MG63 (cell line): ENCODE measurements at regions not wholly inside any gene's neighbourhood (a gene's known extent, or its start where the extent isn't known, plus 50 kb on each side); places are given as distances from the start of the nearest gene placed in this dataset.

Experiments
- DNase-seq: peaks from one replicate; pipeline ENCODE4 v3.0.0-alpha.2; 2020
- H3K27me3 ChIP-seq: fragments of 250-450 bp; sonication (Bioruptor Pico); 2 replicates; pipeline ENCODE4 v1.5.1; 2020; ENCODE audit warnings: mild to moderate bottlenecking, moderate library complexity
- H3K36me3 ChIP-seq: fragments of 250-450 bp; sonication (Bioruptor Pico); 2 replicates; pipeline ENCODE4 v1.5.1; 2020; ENCODE audit warnings: mild to moderate bottlenecking, moderate library complexity
- H3K4me3 ChIP-seq: fragments of 250-450 bp; sonication (Bioruptor Pico); 2 replicates; pipeline ENCODE4 v1.5.1; 2020; ENCODE audit warnings: mild to moderate bottlenecking, moderate library complexity
- H3K9me3 ChIP-seq: fragments of 250-450 bp; sonication (Bioruptor Pico); 2 replicates; pipeline ENCODE4 v1.5.1; 2020; ENCODE audit warnings: mild to moderate bottlenecking, moderate library complexity

GRCh38 chr1:47701283-47701682 lies 263.4 kb downstream of the FOXD2 start:
- no peaks in the 10 kb centered on the region for H3K9me3 ChIP-seq
- H3K4me3 ChIP-seq, result no peak overlapping the region
- no peaks in the 10 kb centered on the region for H3K36me3 ChIP-seq
- no peaks in the 10 kb centered on the region for H3K27me3 ChIP-seq
- no peak for DNase-seq

DNA sequence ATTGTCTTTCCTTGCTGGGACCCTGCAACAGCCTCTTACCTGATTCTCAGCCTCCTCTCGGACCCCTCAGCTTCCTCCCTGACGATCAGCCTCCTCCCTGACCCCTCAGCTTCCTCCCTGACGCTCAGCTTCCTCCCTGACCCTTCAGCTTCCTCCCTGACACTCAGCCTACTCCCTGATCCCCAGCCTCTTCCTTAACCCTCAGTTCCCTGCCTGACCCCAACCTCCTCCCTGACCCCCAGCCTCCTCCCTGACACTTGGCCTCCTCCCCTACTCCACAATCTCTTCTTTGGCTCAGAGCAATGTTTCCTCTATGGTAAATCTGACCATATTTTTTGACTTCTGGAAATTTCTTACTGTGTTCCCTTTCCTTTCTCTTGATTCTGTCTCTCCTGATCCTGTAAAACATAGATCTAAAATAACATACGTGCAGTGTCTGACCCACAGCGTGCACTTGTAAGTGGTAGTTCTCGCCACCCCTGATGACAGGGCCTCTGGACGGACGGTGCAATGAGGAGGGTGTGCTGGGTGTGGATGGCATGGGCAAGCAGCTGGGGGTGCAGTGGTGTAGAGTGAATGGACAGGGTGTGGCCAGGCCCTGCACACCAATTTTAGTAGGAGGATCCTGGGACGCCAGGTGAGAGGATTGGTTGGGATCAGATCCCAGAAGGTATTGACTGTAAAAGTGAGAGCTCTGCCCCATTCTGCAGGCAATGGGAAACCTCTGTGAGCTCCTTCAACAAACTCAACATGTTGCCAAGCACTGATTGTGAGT lies 264.1 kb downstream of the FOXD2 start:
- no peak overlapping the region for H3K4me3 ChIP-seq
- H3K36me3 ChIP-seq, result no peaks in the 10 kb centered on the region

DNA sequence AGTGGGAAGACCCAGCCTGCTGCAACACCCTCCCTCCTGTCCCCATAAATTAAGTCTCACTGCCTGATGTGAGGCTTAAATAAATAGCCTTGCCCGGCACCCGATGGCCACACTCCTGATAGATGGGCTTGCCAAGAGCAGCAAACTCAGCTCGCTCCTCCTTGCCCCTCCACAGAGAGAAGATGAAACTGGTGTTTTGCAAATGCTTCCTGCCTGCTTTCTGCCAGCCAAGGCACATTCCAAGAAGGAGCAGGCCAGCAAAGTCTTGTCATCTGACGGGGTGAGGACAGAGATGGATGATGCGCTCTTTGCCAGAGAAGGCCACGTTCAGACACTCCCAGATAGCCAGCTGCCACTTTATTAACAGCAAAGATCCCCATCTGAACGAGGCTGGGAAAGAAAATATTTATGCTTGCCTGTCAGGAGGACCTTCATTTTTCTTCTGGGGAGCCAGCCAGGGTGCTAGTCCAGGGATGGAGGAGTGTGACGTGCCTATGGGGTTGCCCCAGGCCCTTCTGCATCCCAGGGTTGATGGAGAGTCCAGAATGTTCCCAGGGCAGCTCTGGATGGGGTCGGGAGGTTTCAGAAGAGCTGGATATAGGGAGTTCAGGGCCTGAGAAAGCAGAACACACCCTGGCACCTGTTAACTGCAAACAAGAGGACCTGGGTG lies 265.4 kb downstream of the FOXD2 start:
- no peaks in the 10 kb centered on the region for H3K36me3 ChIP-seq
- no peak overlapping the region for H3K4me3 ChIP-seq
- no peaks in the 10 kb centered on the region for H3K9me3 ChIP-seq
- DNase-seq, result peak; percentile 41
- no peaks in the 10 kb centered on the region for H3K27me3 ChIP-seq

More for the DNA sequence above, 264.1 kb downstream of the FOXD2 start:
- Histone ChIP-seq H3K9me3 (no peaks in the 10 kb centered on the region), H3K27me3 (no peaks in the 10 kb centered on the region)
- no peak for DNase-seq

DNA sequence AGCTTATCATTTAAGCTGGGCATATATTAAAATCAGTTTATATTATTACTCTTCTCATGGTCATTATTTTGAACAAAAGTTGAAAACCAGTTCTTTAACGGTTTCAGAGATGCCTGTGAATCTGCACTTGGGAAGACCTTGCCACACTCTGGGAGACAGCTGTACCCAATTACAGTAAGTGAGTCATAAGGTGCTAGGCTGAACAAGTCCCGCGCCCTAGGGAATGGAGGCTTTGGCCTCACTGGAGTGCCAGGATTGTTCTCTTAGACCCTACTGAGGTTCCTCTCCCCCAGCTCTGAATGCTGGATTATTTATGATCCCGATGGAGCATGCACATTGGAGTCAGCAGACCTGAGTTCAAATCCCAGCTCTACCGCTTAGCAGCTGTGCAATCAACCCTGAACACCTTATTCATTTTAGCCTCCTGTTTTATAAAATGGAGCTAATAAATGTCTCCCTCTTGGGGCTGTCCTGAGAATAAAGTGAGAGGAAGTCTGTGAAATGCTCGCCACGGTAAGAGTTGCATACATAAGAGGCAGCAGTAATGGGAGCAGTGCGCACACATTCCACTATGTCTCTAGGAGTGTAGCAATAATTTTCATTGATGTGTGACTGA lies 266.2 kb downstream of the FOXD2 start:
- no peaks in the 10 kb centered on the region for H3K9me3 ChIP-seq
- H3K4me3 ChIP-seq, result no peak overlapping the region
- peak; percentile 67 for DNase-seq
- H3K27me3 ChIP-seq, result peaks cover under 1% of the 10 kb centered on the region; the same call in 1 of the 2 replicates
- no peaks in the 10 kb centered on the region for H3K36me3 ChIP-seq

GRCh38 chr1:47705517-47706130 lies 267.8 kb downstream of the FOXD2 start:
- Histone ChIP-seq H3K27me3 (peaks cover 14% of the 10 kb centered on the region), H3K4me3 (no peak overlapping the region), H3K9me3 (no peaks in the 10 kb centered on the region), H3K36me3 (no peaks in the 10 kb centered on the region)
- no peak for DNase-seq

DNA sequence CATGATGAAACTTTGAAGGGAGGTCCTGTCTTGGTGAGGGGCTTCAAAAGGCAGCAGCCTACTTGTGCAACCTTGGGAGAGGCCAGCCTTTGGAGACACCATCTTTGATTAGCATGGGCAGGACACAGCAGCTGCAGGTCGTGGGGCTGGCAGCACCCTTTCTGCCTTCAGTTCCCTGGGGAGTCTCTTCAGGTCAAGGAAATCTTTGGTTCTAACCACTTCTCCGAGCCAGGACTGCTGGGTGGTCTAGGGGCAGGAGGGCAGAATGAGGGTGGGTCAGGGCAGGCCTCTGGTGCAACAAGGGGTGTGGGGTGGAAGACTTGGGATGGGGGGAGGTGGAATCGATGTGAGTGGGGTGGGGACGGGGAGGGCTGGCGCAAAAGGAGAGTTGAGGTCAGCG lies 269.7 kb downstream of the FOXD2 start:
- H3K27me3 ChIP-seq, result peaks cover 14% of the 10 kb centered on the region

DNA sequence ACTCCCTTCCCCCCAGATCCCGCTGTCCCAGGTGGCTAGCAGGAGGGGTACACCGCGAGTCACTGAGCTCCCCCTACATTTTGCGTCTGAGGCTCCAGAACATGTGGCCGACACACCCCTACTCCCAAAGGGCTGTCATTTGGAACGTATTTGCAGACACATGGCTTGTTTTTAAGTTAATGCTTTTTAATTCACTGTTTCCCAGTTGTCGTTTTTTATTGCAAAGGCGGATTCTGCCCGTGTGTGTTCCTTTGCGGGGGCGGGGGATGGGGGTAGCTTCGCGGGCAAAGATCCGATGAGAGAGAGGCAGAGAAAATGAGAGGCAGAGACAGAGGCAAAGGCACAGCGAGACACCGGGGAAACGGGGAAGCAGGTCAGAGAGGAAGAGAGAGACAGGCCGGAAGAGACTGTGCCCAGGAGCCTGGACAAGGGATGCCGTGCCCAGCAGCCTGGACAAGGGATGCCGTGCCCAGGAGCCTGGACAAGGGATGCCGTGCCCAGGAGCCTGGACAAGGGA lies 270.2 kb downstream of the FOXD2 start:
- Histone ChIP-seq H3K36me3 (no peaks in the 10 kb centered on the region), H3K27me3 (peaks cover 14% of the 10 kb centered on the region), H3K9me3 (no peaks in the 10 kb centered on the region), H3K4me3 (no peak overlapping the region)
- DNase-seq, result no peak

More for the DNA sequence above, 269.7 kb downstream of the FOXD2 start:
- H3K36me3 ChIP-seq, result no peaks in the 10 kb centered on the region
- H3K9me3 ChIP-seq, result no peaks in the 10 kb centered on the region
- H3K4me3 ChIP-seq, result no peak overlapping the region
- no peak for DNase-seq

GRCh38 chr1:47708658-47709018 lies 270.8 kb downstream of the FOXD2 start:
- no peak for DNase-seq
- H3K9me3 ChIP-seq, result no peaks in the 10 kb centered on the region
- H3K36me3 ChIP-seq, result no peaks in the 10 kb centered on the region
- H3K27me3 ChIP-seq, result peaks cover 14% of the 10 kb centered on the region
- H3K4me3 ChIP-seq, result no peak overlapping the region

GRCh38 chr1:47709019-47709871 lies 271.4 kb downstream of the FOXD2 start:
- H3K27me3 ChIP-seq, result peaks cover 18% of the 10 kb centered on the region
- no peak for DNase-seq
- H3K4me3 ChIP-seq, result no peak overlapping the region

DNA sequence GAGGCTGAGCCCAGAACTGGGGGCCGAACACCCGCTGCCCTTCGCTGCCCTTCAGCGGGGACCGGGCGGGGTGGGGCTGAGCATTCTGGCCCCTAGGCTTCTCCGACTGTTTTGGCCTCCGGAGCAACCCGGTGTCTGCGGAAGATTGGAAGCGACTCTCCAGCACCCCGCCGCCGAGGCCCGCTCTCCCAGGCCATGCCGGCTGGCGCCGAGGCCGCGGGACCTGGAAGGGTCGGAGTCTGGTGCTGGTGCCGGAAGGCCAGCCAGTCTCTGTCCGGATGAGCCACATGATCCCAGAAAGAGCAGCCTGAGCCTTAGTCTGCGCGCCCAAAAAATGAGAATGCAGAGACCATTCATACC lies 272.0 kb downstream of the FOXD2 start:
- no peak overlapping the region for H3K4me3 ChIP-seq
- H3K9me3 ChIP-seq, result no peaks in the 10 kb centered on the region
- H3K27me3 ChIP-seq, result peaks cover 18% of the 10 kb centered on the region
- DNase-seq, result no peak
- no peaks in the 10 kb centered on the region for H3K36me3 ChIP-seq

More at GRCh38 chr1:47709019-47709871, 271.4 kb downstream of the FOXD2 start:
- Histone ChIP-seq H3K36me3 (no peaks in the 10 kb centered on the region), H3K9me3 (no peaks in the 10 kb centered on the region)

- H3K36me3 ChIP-seq, result no peaks in the 10 kb centered on the region
- no peaks in the 10 kb centered on the region for H3K9me3 ChIP-seq
- H3K4me3 ChIP-seq, result no peak overlapping the region
- H3K27me3 ChIP-seq, result peaks cover 20% of the 10 kb centered on the region
- peak; percentile 60 for DNase-seq
Measured at GRCh38 chr1:47710329-47711071, 272.7 kb downstream of the FOXD2 start.
